ENCODE measurements at regions not wholly inside any gene's neighbourhood (a gene's known extent, or its start where the extent isn't known, plus 50 kb on each side); places are given as distances from the start of the nearest gene placed in this dataset.
"Not testable (repeated sequence)": the region's sequence is repeated elsewhere in the genome, so short reads cannot be mapped to it uniquely, and the experiment has no call there.

DNA sequence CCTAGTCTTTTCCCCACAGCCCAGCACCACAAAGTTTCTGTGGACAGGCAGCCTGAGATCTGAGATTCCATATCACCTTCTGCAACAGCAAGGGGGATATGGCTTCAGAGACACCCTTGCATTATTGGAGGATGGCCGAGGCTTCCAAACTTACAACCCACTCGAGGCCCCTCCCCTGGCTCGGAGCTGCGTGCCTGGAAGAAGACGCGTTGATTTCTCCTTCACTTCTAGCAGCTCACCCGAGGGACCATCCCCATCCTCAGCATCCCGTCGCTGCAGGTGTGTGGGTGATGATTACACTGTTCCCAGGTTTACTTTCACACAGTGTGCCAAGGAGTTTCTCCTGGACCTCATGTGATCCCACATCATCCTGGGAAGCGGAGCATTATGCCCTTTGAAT is 277.9 kb downstream of the MATN1 start:
- H3K79me2 ChIP-seq (ENCODE audit: low read depth): no peaks in the 10 kb centered on the region
- H3K4me1 Mint-ChIP-seq: peaks cover 4% of the 10 kb centered on the region
- no peaks in the 10 kb centered on the region for H3K9me3 ChIP-seq (ENCODE audit: low read depth)
- H3K4me3 Mint-ChIP-seq: no peak overlapping the region
- peaks cover 4% of the 10 kb centered on the region for H3K27me3 Mint-ChIP-seq (ENCODE audit: insufficient read depth, low read depth)
- peaks cover 3% of the 10 kb centered on the region for H3K4me1 ChIP-seq
- no peak overlapping the region for H2AFZ ChIP-seq (replicated peaks)
- H3F3A ChIP-seq (ENCODE audit: low read depth): no peaks in the 10 kb centered on the region
- TF ChIP-seq EZH2 (IDR thresholded peaks at IDR 0.05) (no peak), EZH2phosphoT487 (IDR thresholded peaks at IDR 0.05) (no peak)
- TF ChIP-seq, protein P1, sequence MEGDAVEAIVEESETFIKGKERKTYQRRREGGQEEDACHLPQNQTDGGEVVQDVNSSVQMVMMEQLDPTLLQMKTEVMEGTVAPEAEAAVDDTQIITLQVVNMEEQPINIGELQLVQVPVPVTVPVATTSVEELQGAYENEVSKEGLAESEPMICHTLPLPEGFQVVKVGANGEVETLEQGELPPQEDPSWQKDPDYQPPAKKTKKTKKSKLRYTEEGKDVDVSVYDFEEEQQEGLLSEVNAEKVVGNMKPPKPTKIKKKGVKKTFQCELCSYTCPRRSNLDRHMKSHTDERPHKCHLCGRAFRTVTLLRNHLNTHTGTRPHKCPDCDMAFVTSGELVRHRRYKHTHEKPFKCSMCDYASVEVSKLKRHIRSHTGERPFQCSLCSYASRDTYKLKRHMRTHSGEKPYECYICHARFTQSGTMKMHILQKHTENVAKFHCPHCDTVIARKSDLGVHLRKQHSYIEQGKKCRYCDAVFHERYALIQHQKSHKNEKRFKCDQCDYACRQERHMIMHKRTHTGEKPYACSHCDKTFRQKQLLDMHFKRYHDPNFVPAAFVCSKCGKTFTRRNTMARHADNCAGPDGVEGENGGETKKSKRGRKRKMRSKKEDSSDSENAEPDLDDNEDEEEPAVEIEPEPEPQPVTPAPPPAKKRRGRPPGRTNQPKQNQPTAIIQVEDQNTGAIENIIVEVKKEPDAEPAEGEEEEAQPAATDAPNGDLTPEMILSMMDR (IDR thresholded peaks at IDR 0.05): no peak
- H3K27me3 ChIP-seq: no peaks in the 10 kb centered on the region
- H3K9me3 Mint-ChIP-seq: no peaks in the 10 kb centered on the region
- H3K27ac ChIP-seq: no peak overlapping the region
- H3K4me2 ChIP-seq: no peak overlapping the region
- peak overlapping the region; percentile 78 for H3K27ac Mint-ChIP-seq
- no peaks in the 10 kb centered on the region for H3K36me3 ChIP-seq
- H3K9ac ChIP-seq: no peak overlapping the region
- H3K4me3 ChIP-seq: no peak overlapping the region
- no peak for DNase-seq (ENCODE audit: low spot score)
- no peaks in the 10 kb centered on the region for H4K20me1 ChIP-seq (ENCODE audit: low read depth)
- no peaks in the 10 kb centered on the region for H3K36me3 Mint-ChIP-seq

DNA sequence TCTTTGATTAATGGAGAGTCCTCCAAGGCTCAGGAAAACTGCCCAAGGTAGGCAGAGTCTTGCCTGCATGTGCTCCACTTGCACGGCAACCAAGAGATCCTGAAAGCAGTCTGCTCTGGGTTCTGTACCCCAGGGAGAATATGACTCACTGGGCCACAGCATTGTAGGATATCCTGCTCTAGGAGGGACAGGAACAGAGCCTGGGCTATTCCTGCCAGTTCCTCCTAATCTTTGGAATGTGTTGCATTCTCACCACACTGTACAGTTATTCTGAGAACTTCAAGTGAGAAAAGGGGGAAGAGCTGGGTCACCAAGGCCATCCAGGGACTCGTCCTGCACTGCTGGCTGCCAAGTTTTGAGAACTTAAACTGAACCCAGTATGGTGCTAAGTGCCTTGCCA is 278.5 kb downstream of the MATN1 start:
- Histone ChIP-seq H3K4me1 (peaks cover 3% of the 10 kb centered on the region), H2AFZ (replicated peaks) (no peak overlapping the region), H3K4me3 (no peak overlapping the region), H3K27ac (no peak overlapping the region), H3K36me3 (no peaks in the 10 kb centered on the region), H3K4me2 (no peak overlapping the region), H3F3A (ENCODE audit: low read depth) (no peaks in the 10 kb centered on the region), H3K9me3 (ENCODE audit: low read depth) (no peaks in the 10 kb centered on the region), H4K20me1 (ENCODE audit: low read depth) (no peaks in the 10 kb centered on the region), H3K27me3 (no peaks in the 10 kb centered on the region), H3K79me2 (ENCODE audit: low read depth) (no peaks in the 10 kb centered on the region), H3K9ac (no peak overlapping the region)
- H3K9me3 Mint-ChIP-seq: no peaks in the 10 kb centered on the region
- H3K4me1 Mint-ChIP-seq: peaks cover 4% of the 10 kb centered on the region
- TF ChIP-seq EZH2phosphoT487 (IDR thresholded peaks at IDR 0.05): no peak
- TF ChIP-seq, protein P1 (IDR thresholded peaks at IDR 0.05): no peak
- no peak for TF ChIP-seq EZH2 (IDR thresholded peaks at IDR 0.05)
- no peak overlapping the region for H3K27ac Mint-ChIP-seq
- H3K36me3 Mint-ChIP-seq: no peaks in the 10 kb centered on the region
- H3K27me3 Mint-ChIP-seq (ENCODE audit: insufficient read depth, low read depth): peaks cover 4% of the 10 kb centered on the region
- no peak overlapping the region for H3K4me3 Mint-ChIP-seq
- no peak for DNase-seq (ENCODE audit: low spot score)

DNA sequence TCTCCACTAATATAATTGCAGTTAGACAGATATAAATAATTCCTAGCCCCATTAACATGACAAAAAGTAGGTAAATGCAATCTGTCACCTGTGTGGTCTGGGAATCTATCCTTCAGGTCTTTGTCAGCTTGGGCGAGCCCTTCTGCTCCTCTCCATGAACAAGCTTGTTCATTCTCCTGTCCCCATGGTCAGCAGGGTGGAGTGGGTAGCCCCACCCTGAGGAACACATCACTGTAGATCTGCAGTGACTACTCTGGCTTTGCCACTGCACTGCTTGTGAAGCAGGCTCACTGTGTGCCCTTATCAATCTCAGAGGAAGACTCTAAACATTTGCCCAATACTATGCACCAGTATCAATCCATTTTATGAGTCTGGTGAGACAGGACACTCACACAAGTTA is 279.0 kb downstream of the MATN1 start:
- DNase-seq (ENCODE audit: low spot score): no peak

DNA sequence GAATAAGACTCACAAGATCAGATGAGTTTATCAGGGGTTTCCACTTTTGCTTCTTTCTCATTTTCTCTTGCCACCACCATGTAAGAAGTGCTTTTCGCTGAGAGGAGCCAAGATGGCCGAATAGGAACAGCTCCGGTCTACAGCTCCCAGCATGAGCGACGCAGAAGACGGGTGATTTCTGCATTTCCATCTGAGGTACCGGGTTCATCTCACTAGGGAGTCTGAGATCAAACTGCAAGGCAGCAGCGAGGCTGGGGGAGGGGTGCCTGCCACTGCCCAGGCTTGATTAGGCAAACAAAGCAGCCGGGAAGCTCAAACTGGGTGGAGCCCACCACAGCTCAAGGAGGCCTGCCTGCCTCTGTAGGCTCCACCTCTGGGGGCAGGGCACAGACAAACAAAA is 285.1 kb downstream of the MATN1 start:
- H3K27me3 ChIP-seq; H3K4me2 ChIP-seq; H3K27ac Mint-ChIP-seq; DNase-seq (ENCODE audit: low spot score); H3K36me3 ChIP-seq; H3K4me1 Mint-ChIP-seq; H4K20me1 ChIP-seq (ENCODE audit: low read depth); H3K4me3 ChIP-seq; H3K9ac ChIP-seq; H3K9me3 ChIP-seq (ENCODE audit: low read depth); H3F3A ChIP-seq (ENCODE audit: low read depth); H3K79me2 ChIP-seq (ENCODE audit: low read depth); H3K36me3 Mint-ChIP-seq; H3K4me1 ChIP-seq; H3K27me3 Mint-ChIP-seq (ENCODE audit: insufficient read depth, low read depth); H3K4me3 Mint-ChIP-seq; H3K27ac ChIP-seq; H2AFZ ChIP-seq (replicated peaks): not testable (repeated sequence)
- H3K9me3 Mint-ChIP-seq: peaks cover 13% of the 10 kb centered on the region

More for the DNA sequence above, 279.0 kb downstream of the MATN1 start:
- Mint-ChIP-seq H3K27me3 (ENCODE audit: insufficient read depth, low read depth) (peaks cover 4% of the 10 kb centered on the region), H3K4me1 (peaks cover 4% of the 10 kb centered on the region), H3K4me3 (no peak overlapping the region), H3K36me3 (no peaks in the 10 kb centered on the region), H3K9me3 (no peaks in the 10 kb centered on the region), H3K27ac (no peak overlapping the region)
- Histone ChIP-seq H3K4me3 (no peak overlapping the region), H3K36me3 (no peaks in the 10 kb centered on the region), H3K9ac (no peak overlapping the region), H3K79me2 (ENCODE audit: low read depth) (no peaks in the 10 kb centered on the region), H3K4me2 (no peak overlapping the region), H3F3A (ENCODE audit: low read depth) (no peaks in the 10 kb centered on the region), H2AFZ (replicated peaks) (no peak overlapping the region), H4K20me1 (ENCODE audit: low read depth) (no peaks in the 10 kb centered on the region), H3K27me3 (no peaks in the 10 kb centered on the region), H3K4me1 (peaks cover 3% of the 10 kb centered on the region), H3K27ac (no peak overlapping the region), H3K9me3 (ENCODE audit: low read depth) (no peaks in the 10 kb centered on the region)
- TF ChIP-seq EZH2 (IDR thresholded peaks at IDR 0.05) (no peak), EZH2phosphoT487 (IDR thresholded peaks at IDR 0.05) (no peak)
- TF ChIP-seq, protein P1 (IDR thresholded peaks at IDR 0.05): no peak

Data from neural progenitor cell (in vitro differentiated cells).